HG03280 (cell line): ENCODE measurements at regions not wholly inside any gene's neighbourhood (a gene's known extent, or its start where the extent isn't known, plus 50 kb on each side); places are given as distances from the start of the nearest gene placed in this dataset.

ENCODE experiments used
- ATAC-seq: cut with Tn5 transposase; IDR thresholded peaks from one replicate; pipeline ENCODE4 v1.9.1; 2021; ENCODE audit warnings: mild to moderate bottlenecking, moderate library complexity; ENCODE audit not compliant: unreplicated experiment

DNA sequence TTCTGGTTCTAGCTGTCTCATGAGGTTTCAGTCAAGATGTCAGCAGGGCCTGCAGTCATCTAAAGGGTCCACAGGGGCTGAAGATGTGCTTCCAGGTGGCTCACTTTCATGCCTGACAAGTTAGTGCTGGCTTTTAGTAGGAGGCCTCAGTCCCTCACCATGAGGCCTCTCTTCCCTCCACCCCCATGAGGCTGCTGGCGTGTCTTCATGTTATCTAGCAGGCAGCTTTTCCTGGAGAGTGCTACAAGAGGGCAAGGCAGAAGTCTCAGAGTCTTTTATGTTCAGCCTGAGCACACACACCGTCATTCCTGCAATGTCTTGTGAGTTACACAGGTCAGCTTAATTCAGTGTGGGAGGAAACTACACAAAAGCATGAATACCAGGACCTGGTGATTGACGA lies 769.9 kb downstream of the HDGFL1 start:
- ATAC-seq: no peak

- ATAC-seq: no peak
These were observed 770.9 kb downstream of the HDGFL1 start for GRCh38 chr6:23340271-23340670.

GRCh38 chr6:23343610-23344306 lies 774.4 kb downstream of the HDGFL1 start:
- no peak for ATAC-seq

GRCh38 chr6:23348185-23348584 lies 777.8 kb upstream of the NRSN1 start:
- no peak for ATAC-seq

DNA sequence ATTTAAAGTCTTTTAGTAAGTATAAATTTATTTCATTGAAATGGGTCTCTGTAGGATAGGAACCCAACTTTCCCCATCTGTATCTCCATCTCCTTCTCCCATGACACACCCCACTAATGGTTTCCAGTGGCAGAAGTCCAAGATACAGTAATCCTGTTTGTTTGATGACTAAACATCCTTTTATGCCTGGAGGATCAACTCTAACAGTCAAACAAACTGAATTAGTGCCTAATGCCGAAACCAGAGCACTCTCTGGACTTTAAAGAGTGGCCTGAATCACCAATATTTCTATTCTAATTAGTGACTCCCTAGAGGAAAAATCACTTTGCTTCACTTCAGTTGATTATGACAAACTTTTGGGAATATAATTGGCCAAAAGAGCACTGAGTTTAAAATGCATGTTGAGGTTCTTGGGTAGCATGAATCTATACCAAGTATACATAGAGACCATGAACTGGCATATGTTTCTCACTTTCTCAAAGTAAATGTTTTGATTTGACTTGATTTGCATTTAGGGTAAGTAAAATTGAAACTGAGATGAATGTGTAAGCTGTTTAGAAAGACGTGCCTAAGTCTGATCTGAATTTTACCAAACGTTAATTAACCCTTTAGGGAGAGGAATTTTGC lies 776.4 kb upstream of the NRSN1 start:
- no peak for ATAC-seq

- no peak for ATAC-seq
These were observed 775.1 kb upstream of the NRSN1 start for GRCh38 chr6:23350752-23351453.

- ATAC-seq: no peak
These were observed 772.0 kb upstream of the NRSN1 start for GRCh38 chr6:23354004-23354403.

DNA sequence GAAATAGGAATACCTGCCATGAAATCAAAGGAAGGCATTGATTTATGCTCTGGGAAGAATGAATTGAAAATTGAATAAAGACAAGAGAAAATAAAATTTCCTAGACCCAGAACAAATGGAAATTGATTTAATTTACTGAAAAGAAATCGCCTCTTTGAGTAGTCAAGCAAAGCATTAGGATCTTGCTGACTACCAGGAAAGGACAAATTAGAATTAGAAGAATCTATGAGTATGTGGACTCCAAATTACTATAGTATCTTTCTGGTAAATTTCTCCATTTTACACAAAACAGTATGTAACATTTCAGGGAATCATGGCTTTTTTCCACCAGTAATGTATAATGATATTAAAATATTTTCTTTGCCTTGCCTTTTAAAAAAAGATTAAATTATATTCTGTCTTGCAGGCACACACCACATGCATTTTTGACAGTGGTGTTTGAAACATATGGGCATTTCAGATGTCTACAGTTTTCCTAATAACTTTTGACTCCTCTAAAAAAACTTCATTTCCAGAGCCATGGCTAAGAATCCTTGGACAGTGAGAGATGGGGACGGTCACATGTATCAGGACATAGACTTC lies 768.7 kb upstream of the NRSN1 start:
- no peak for ATAC-seq

- no peak for ATAC-seq
These were observed 760.3 kb upstream of the NRSN1 start for GRCh38 chr6:23365732-23366131.

DNA sequence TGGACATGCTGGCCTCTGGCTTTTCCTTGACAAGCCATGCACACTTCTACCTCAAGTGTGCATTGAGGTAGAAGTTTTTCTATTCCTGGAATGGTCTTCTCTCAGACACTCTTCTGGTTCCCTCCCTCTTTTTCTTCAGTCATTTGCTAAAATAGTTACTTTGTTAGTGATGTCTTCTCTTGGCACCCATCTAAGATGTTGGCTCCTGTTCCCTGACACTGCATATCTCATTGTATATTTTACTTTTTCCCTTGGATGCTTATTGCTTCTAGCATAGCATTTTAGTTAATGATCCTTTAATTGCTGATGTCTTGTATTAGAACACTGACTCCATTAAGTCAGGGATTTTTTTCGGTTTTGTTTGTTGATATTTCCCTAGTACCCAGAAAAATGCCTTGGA lies 758.7 kb upstream of the NRSN1 start:
- no peak for ATAC-seq

DNA sequence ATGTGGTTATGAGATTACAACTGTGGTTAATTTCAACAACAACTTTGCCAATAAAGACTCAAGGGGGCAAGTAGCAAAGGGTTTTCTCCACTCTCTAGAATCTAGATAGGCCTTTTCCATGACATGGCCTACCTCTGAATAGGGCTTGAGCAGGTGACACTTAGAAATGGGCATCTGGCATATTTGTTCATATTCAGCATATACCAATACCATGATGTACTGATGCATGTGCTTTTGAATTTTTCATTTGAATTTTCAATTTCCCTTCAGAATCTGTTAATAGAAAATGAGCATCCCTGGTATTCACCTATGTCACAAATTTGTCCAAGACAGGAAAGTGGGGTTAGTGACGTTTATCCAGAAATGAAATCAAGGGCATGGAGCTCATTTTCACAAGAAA lies 757.5 kb upstream of the NRSN1 start:
- ATAC-seq: no peak

DNA sequence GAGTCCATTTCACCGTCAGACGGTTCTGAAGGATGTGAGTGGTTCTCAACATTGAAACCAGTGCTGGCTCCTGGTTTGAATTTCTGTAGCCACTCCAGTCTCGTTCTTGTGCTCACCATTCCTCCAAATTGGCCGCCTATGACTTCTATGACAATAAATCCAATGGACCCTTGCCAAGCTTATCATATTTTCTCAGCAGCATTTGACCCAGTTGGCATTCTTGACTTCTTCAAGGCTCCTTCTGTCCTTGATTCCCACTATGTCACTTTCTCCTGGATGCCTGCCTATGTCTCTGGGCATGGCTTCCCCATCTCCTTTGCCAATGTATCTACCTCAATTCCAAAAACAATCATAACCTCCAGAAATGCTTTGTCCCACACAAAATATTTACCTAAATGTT lies 756.0 kb upstream of the NRSN1 start:
- no peak for ATAC-seq

GRCh38 chr6:23371132-23371915 lies 754.7 kb upstream of the NRSN1 start:
- no peak for ATAC-seq

DNA sequence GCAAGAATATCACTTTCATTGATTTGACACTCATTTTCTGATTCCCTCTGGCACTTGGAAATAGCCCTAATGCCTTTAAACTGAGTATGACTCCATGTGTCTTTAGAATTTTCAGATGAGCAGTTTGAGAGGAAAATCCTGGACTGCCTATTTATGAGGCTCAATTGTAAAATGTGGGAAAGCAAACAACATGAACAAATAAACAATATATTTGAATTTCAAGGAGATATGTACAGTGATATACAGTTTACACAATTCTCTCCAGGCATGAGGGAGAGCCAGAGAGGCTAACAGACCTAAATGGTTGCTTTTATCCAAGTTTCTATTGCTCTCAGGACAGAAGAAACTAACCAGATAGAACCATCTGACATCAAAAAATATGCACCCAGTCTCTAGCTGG lies 748.2 kb upstream of the NRSN1 start:
- no peak for ATAC-seq

DNA sequence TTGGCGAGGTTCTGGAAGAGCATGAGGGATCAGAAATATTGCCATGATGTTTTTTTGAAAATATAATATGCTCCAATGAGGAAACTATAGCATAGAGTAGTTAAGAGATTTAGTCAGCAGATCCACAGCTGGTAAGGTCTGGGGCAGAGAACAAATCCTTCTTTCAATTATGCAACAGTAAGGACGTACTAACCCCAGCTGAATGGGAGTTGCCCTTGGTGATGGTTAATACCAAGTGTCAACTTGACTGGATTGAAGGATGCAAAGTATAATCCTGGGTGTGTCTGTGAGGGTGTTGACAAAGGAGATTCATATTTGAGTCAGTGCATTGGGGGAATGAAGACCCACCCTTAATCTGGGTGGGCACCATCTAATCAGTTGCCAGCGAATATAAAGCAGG lies 745.5 kb upstream of the NRSN1 start:
- ATAC-seq: no peak

DNA sequence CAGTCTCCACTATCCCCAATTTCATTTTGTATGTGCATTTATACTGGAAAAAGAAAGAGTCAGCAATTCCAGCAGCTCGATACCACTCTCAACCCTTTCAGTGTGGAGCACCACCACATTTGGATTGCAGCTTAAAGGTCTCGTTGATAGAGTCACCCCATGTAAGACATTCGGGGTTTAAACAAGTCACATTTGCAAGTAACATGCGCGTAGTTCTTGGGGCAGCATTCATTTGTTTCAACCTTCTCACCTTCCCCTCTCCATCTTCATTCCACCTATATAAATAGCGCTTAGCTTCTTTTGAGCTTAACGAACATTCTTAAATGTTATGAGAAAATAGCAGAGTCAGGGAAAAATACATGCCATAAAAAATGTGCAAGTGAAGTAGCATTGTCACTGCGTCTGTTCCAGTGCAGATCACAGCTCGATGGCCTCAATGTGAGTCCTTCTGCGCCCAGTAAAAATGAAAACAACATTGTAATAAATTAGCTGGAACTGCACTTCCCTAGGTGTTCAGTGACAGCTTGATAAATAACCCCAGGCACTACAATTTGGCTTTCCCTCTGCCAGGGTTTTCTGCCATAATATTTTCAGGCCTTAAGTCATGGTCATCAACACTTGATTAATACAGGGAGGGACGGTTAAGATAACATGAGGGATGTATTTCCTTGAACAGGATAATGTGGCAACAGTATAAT lies 737.8 kb upstream of the NRSN1 start:
- ATAC-seq: no peak

DNA sequence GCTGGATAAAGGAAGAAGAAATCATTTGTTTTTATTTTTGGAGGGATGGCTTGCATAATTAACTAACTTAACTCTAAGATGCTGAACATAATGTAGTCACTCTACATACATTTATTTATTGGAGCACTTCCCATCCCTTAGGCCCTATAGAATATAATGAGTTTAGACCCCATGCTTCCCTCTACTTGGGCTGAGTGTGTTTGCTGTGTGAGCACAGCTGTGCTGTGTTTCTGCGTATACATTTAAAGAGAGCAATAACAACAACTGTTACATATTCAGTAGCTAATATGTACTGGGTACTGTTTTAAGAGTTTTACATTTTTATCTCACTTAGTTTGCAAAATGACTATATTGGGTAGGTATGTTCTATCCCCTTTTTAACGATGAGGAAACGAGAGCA lies 736.6 kb upstream of the NRSN1 start:
- no peak for ATAC-seq

- no peak for ATAC-seq
These were observed 735.8 kb upstream of the NRSN1 start for GRCh38 chr6:23390221-23390620.

- ATAC-seq: no peak
These were observed 731.3 kb upstream of the NRSN1 start for GRCh38 chr6:23394681-23395080.

GRCh38 chr6:23395381-23395780 lies 730.6 kb upstream of the NRSN1 start:
- ATAC-seq: no peak

DNA sequence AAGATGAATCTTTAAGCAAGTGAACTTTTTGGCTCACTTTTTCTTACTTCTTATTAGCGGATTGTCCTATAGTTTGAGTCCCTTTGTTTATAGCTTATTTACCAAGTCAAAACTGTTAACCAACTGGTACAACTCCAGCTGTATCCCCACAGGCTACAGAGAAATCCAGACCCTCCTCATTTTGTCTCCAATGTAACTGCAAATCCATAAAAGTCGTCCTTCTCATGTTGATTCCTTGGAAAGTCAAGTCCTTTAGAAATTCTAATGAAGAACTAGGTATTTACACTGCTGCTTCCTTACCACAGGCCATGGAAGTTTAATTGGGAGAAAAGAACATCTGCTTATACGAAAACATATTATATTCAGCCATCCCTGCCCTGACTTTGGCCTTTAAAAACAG lies 729.1 kb upstream of the NRSN1 start:
- no peak for ATAC-seq
